ENCODE measurements at regions not wholly inside any gene's neighbourhood (a gene's known extent, or its start where the extent isn't known, plus 50 kb on each side); places are given as distances from the start of the nearest gene placed in this dataset.

DNA sequence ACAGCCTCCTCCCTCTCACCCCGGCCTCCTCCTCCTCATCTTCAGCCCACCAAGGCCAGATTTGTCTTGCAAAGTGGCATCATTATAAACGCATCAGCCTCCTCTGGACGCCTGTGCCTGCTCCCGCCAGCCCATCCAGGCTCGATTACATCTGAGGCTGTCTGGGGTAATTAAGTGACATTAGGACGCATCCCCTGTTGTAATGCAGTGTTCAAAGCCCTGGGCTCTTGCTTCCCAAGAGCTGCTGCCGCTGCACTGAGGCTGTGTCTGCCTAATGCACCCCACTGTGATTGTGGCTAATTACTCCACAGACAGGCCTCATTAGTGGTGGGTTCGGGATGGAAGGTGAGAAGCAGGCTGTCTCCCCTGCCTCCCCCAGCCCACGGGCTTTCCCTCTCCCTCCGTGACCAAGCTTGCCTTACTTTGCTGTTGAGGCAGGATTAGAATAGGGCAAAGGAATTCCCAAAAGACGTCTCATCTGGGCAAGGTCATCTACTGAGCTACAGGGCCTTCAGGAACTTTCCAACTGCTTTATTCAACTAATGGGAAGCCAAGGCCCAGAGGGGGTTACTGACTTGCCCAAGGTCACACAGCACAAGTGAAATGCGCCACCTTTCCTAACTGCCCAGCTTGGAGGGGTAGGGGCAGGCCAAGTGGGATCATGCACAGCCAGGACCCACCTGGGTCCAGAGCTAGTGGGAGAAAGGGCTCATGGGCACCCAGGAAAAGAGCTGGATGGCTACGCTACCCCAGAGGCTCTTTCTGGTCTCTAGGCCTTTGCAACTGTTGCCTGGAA, 66.2 kb upstream of the PCBD1 start:
- TF ChIP-seq, protein P1, sequence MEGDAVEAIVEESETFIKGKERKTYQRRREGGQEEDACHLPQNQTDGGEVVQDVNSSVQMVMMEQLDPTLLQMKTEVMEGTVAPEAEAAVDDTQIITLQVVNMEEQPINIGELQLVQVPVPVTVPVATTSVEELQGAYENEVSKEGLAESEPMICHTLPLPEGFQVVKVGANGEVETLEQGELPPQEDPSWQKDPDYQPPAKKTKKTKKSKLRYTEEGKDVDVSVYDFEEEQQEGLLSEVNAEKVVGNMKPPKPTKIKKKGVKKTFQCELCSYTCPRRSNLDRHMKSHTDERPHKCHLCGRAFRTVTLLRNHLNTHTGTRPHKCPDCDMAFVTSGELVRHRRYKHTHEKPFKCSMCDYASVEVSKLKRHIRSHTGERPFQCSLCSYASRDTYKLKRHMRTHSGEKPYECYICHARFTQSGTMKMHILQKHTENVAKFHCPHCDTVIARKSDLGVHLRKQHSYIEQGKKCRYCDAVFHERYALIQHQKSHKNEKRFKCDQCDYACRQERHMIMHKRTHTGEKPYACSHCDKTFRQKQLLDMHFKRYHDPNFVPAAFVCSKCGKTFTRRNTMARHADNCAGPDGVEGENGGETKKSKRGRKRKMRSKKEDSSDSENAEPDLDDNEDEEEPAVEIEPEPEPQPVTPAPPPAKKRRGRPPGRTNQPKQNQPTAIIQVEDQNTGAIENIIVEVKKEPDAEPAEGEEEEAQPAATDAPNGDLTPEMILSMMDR (IDR thresholded peaks at IDR 0.05), result no peak
- no peak for TF ChIP-seq POLR2A (IDR thresholded peaks at IDR 0.05)

Data from testis (tissue), 2 donors.